Skeletal muscle tissue (tissue), 3 donors: ENCODE measurements at regions not wholly inside any gene's neighbourhood (a gene's known extent, or its start where the extent isn't known, plus 50 kb on each side); places are given as distances from the start of the nearest gene placed in this dataset.

ENCODE experiments used
- H3K27ac ChIP-seq: one replicate; pipeline ENCODE4 v1.7.0; 2013; ENCODE audit warnings: mild to moderate bottlenecking, low read depth, low read length, inconsistent platforms
- H3K27me3 ChIP-seq, 3 donors: one replicate each; pipeline ENCODE4 v1.7.0; 2013; ENCODE audit warnings: low read length in 3 of 3; ENCODE audit not compliant: control insufficient read depth in 3 of 3, insufficient read depth in 3 of 3
- H3K36me3 ChIP-seq, 3 donors: one replicate each; pipeline ENCODE4 v1.7.0; 2013; ENCODE audit warnings: low read length in 3 of 3; ENCODE audit not compliant: control insufficient read depth in 3 of 3, insufficient read depth in 3 of 3
- H3K4me1 ChIP-seq, 3 donors: one replicate each; pipeline ENCODE4 v1.7.0; 2013; ENCODE audit warnings: low read length in 3 of 3, mild to moderate bottlenecking in 3 of 3; ENCODE audit not compliant: control insufficient read depth in 3 of 3, insufficient read depth in 3 of 3
- H3K4me3 ChIP-seq, 3 donors: one replicate each; pipeline ENCODE4 v1.7.0; 2013; ENCODE audit warnings: low read length in 3 of 3
- H3K9ac ChIP-seq, 3 donors: one replicate each; pipeline ENCODE4 v1.7.0; 2013; ENCODE audit warnings: low read length in 3 of 3, mild to moderate bottlenecking in 3 of 3, moderate library complexity in 2 of 3, low read depth in 1 of 3
- H3K9me3 ChIP-seq, 3 donors: one replicate each; pipeline ENCODE4 v1.7.0; 2013; ENCODE audit warnings: low read length in 3 of 3; ENCODE audit not compliant: control insufficient read depth in 3 of 3
- donor health status: Osteomylitis.

DNA sequence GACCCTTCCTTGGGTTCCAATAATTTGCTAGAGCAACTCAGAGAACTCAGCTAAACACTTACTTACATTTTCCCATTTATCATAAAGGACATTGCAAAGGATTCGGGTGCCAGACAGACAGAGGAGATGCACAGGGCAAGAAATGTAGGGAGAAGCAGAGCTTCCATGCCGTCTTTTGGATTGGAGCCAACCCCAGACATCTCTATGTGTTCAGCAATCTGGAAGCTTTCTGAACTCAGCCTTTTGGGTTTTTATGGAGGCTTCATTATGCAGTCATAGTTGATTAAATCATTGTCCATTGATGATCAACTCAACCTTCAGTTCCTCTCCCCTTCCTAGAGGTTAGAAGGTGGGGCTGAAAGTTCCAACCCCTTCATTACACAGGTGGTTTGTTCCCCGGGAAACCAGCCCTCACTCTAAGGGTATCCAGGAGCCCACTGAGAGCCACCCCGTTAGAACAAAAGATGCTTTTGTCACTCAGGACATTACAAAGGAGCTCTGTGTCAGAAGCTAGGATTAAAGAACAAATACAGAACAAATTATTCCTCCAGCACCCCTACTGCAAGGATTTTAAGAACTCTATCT, 211.9 kb upstream of the VSTM2A start:
- Histone ChIP-seq H3K27me3 (no peaks in the 10 kb centered on the region), H3K36me3 (no peaks in the 10 kb centered on the region), H3K9ac (no peak overlapping the region), H3K27ac (no peak overlapping the region), H3K4me1 (no peaks in the 10 kb centered on the region), H3K4me3 (no peak overlapping the region), H3K9me3 (no peaks in the 10 kb centered on the region)

DNA sequence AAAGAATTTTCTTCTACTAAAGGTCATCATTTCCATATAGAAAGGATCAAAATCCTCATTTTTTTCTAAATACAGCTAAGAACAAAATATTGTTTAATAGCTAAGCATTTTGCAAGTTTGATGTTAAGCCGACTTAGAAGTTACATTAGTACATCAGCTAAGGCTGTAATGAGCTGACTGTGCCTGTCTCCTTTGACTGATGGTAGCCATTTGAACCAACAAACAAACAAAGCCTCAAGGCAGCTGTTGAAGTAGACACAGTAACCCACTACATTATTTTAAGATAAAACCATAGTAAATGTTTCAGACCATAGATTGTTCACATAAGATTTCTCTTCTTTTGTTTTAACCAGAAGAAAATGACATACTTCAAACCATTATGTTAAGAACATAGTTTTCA, 210.9 kb upstream of the VSTM2A start:
- no peak overlapping the region for H3K4me3 ChIP-seq
- no peaks in the 10 kb centered on the region for H3K4me1 ChIP-seq
- H3K9me3 ChIP-seq: no peaks in the 10 kb centered on the region
- H3K9ac ChIP-seq: no peak overlapping the region
- no peaks in the 10 kb centered on the region for H3K36me3 ChIP-seq
- H3K27ac ChIP-seq: no peak overlapping the region
- H3K27me3 ChIP-seq: no peaks in the 10 kb centered on the region

DNA sequence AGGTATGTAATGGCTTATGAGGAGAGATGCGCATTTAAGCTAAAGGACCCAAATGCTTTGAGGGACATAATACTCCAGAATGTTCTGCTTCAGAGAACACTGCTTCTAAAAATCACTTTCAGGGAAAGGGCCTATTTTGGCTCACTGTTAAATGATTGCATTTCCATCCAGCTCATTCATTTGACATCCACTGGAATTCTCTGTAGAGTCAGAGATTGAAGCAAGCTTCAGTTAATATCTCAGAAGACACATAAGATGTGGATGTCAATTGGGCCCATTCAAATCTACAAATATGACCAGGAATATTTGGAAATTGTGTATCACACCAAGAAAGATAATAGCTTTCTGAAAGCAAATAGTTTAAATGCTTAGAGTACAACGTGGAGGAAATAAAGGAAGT, 209.9 kb upstream of the VSTM2A start:
- Histone ChIP-seq H3K27ac (no peak overlapping the region), H3K27me3 (no peaks in the 10 kb centered on the region), H3K9me3 (no peaks in the 10 kb centered on the region), H3K4me3 (no peak overlapping the region), H3K9ac (no peak overlapping the region), H3K36me3 (no peaks in the 10 kb centered on the region), H3K4me1 (no peaks in the 10 kb centered on the region)

DNA sequence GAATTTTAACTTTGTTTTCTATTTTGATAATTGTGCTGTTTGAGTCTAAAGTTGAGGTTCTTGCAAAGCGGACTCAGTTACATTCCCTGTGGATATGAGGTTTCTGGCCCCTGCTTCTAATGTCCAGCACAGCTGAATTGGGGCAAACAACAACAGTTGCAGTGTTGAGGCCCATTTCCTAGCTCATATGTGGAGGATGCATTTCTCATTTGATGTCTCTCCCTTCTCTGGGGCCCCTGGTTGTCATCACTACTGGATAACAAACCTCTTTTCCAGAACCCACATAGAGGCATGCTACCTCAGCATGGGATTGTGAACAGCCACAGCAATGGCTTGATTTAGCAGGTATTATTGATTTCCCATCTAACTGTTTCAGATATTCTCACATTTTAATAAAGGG, 208.2 kb upstream of the VSTM2A start:
- H3K9me3 ChIP-seq: no peaks in the 10 kb centered on the region
- H3K36me3 ChIP-seq: no peaks in the 10 kb centered on the region
- H3K9ac ChIP-seq: no peak overlapping the region
- no peaks in the 10 kb centered on the region for H3K4me1 ChIP-seq
- no peak overlapping the region for H3K4me3 ChIP-seq
- H3K27me3 ChIP-seq: no peaks in the 10 kb centered on the region
- H3K27ac ChIP-seq: no peak overlapping the region

DNA sequence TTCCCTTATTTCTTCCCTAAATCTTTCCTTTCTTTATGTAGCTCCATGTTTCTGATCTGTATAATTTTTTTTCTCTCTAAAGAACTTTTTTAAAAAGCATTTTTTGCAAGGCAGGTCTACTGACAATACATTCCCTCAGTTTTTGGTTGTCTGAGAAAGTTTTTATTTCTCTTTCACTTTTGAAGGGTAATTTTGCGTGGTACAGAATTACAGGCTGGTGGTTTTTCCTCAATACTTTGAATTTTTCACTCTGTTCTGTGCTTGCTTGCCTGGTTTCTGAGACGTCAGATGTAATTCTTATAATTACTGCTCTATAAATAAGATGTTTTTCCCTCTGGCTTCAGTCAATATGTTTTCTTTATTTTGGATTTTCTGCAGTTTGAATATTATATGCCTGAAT, 205.4 kb upstream of the VSTM2A start:
- Histone ChIP-seq H3K4me3 (no peak overlapping the region), H3K27ac (no peak overlapping the region), H3K4me1 (no peaks in the 10 kb centered on the region), H3K27me3 (no peaks in the 10 kb centered on the region), H3K9me3 (no peaks in the 10 kb centered on the region), H3K9ac (no peak overlapping the region), H3K36me3 (no peaks in the 10 kb centered on the region)

DNA sequence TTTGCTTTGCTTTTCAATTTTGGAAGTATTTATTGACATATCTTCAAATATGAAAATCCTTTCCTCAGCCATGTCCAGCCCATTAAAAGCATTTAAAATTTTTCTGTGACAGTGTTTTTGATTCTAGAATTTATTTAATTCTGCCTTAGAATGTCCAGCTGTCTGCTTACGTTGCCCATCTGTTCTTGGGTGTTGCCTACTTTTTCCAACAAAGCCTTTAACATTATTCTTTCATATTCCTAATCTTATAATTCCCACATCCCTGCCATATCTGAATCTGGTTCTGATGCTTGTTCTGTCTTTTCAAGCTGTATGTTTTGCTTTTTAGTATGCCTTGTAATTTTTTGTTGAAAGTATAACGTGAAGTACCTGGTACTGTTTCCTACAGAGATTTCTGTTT, 204.7 kb upstream of the VSTM2A start:
- H3K4me1 ChIP-seq: no peaks in the 10 kb centered on the region
- no peak overlapping the region for H3K27ac ChIP-seq
- H3K36me3 ChIP-seq: no peaks in the 10 kb centered on the region

DNA sequence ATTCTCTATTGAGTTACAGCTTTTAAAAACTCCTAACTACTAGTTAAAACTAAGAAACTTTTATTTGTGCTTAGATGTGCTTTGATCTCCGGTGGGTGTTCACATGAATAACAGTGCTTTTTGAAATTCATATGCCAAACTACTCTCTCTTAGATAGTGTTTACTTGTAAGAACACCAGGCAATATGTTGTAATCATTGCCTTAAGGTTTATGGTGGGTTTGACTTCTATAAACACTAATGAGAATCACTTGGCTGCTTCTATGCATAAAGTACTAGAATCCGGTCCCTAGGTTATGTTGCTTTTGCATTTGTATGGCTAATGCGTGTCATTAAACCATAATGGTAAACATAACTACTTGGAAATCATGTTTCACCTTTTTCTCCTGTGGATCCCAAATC, 203.9 kb upstream of the VSTM2A start:
- Histone ChIP-seq H3K27ac (no peak overlapping the region), H3K4me1 (no peaks in the 10 kb centered on the region), H3K4me3 (no peak overlapping the region), H3K9me3 (no peaks in the 10 kb centered on the region), H3K27me3 (no peaks in the 10 kb centered on the region), H3K36me3 (no peaks in the 10 kb centered on the region), H3K9ac (no peak overlapping the region)

More for the DNA sequence above, 204.7 kb upstream of the VSTM2A start:
- no peak overlapping the region for H3K4me3 ChIP-seq
- no peaks in the 10 kb centered on the region for H3K9me3 ChIP-seq
- no peak overlapping the region for H3K9ac ChIP-seq
- no peaks in the 10 kb centered on the region for H3K27me3 ChIP-seq

DNA sequence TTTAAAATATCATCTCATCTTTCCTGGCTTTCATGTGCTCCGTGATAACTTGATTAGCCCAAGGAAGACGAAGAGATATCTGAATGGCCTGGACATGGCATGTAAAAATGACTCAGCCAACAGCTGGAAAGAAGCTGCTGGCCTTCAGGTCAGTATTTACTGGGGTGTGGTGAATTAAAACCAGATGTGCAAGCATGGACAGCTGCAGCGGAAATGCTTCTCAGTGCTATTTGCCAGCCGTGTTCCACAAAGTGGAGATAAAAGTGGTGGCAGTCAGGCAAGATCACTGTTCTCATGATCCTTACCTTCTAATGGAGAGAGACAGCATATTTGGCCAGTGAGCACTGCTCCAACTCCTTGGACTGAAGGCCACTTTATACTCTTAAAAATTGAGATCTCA, 203.1 kb upstream of the VSTM2A start:
- no peak overlapping the region for H3K27ac ChIP-seq
- H3K4me3 ChIP-seq: no peak overlapping the region
- H3K9ac ChIP-seq: no peak overlapping the region
- H3K4me1 ChIP-seq: no peaks in the 10 kb centered on the region
- no peaks in the 10 kb centered on the region for H3K36me3 ChIP-seq
- no peaks in the 10 kb centered on the region for H3K9me3 ChIP-seq
- no peaks in the 10 kb centered on the region for H3K27me3 ChIP-seq

DNA sequence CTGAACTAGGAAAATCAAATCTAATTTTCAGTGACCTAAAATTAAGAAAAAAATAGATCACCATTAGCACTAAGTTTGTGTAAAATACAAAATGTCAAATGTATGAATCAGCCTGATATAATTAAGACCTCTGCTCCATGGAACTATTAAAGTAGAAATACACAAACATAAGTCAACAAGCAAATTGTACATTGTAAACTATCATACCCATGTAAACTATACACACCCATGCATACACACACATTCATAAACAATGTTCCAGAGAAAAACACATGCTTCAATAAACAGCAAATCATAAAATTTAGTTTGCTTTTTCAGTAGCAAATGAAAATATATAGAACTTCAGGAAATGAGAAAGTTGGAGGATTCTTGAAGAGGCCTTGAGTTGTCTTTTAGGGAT, 199.7 kb upstream of the VSTM2A start:
- H3K9ac ChIP-seq: no peak overlapping the region
- H3K9me3 ChIP-seq: no peaks in the 10 kb centered on the region
- no peaks in the 10 kb centered on the region for H3K36me3 ChIP-seq
- H3K4me3 ChIP-seq: no peak overlapping the region
- H3K27me3 ChIP-seq: no peaks in the 10 kb centered on the region
- H3K4me1 ChIP-seq: no peaks in the 10 kb centered on the region
- H3K27ac ChIP-seq: no peak overlapping the region

DNA sequence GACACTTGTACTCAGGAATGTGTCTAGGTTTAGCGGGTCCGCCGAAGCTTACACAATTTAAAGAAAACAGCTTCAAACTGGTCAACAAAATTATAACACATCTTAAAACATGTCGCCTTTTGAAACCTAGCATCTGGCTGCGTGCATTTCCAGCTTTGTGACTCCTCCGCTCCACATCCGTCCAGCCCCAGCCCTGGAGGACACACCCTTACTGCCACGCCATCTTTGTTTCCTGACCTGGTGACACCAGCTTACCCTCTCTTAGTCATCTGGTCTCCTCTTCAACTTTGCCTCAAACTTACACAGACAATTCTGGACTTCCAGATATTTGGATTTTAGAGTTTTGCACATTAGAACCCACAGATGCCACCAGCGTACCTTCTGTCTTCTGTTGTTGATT, 198.7 kb upstream of the VSTM2A start:
- Histone ChIP-seq H3K36me3 (no peaks in the 10 kb centered on the region), H3K27ac (no peak overlapping the region), H3K4me1 (no peaks in the 10 kb centered on the region), H3K9me3 (no peaks in the 10 kb centered on the region), H3K4me3 (no peak overlapping the region), H3K27me3 (no peaks in the 10 kb centered on the region), H3K9ac (no peak overlapping the region)

DNA sequence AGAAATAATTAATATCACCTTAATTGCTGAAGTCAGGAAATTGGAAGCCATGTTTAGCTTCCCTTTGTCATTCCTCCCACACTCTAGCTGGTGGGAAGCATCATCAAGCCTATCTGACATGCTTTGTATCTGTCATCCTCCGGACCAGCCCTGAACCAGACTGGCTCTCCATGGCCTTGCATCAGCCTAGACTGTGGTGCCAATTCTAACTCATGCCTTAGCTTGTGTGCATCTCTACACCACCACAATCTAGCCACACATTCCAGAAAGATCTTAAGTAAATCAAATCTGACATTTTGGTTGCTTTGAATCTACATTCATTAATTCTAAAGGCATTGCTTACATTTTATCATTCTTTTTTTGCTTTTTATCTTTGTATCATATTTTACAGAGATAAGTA, 196.4 kb upstream of the VSTM2A start:
- Histone ChIP-seq H3K9me3 (no peaks in the 10 kb centered on the region), H3K27me3 (no peaks in the 10 kb centered on the region), H3K4me3 (no peak overlapping the region), H3K4me1 (no peaks in the 10 kb centered on the region), H3K9ac (no peak overlapping the region), H3K27ac (no peak overlapping the region), H3K36me3 (no peaks in the 10 kb centered on the region)
